ENCODE measurements at regions not wholly inside any gene's neighbourhood (a gene's known extent, or its start where the extent isn't known, plus 50 kb on each side); places are given as distances from the start of the nearest gene placed in this dataset.

- TF ChIP-seq CTCF (IDR thresholded peaks at IDR 0.05; ENCODE audit: insufficient read depth, low read length) (no peak), POLR2AphosphoS5 (IDR thresholded peaks at IDR 0.05; ENCODE audit: low read depth) (no peak), REST (IDR thresholded peaks at IDR 0.05; ENCODE audit: insufficient replicate concordance, low read depth) (no peak), SPI1 (IDR thresholded peaks at IDR 0.05; ENCODE audit: borderline replicate concordance, low read depth) (no peak), GABPA (IDR thresholded peaks at IDR 0.05; ENCODE audit: low read depth) (no peak)
- no peaks in the 10 kb centered on the region for H3K27me3 ChIP-seq (ENCODE audit: insufficient read depth, poor library complexity, severe bottlenecking)
- no peak overlapping the region for H3K27ac ChIP-seq (replicated peaks)
- no peak overlapping the region for H3K4me3 ChIP-seq (replicated peaks; ENCODE audit: insufficient read depth, low read length)
- no peak for DNase-seq (ENCODE audit: low read depth in 1 of 2, low spot score in 1 of 2)
Measured at GRCh38 chr9:135178498-135178897, 91.0 kb downstream of the OLFM1 start.

GRCh38 chr9:135179041-135179440 is 91.6 kb downstream of the OLFM1 start:
- H3K27ac ChIP-seq (replicated peaks) = no peak overlapping the region
- no peak for DNase-seq (ENCODE audit: low read depth in 1 of 2, low spot score in 1 of 2)
- H3K4me3 ChIP-seq (replicated peaks; ENCODE audit: insufficient read depth, low read length) = no peak overlapping the region
- TF ChIP-seq CTCF (IDR thresholded peaks at IDR 0.05; ENCODE audit: insufficient read depth, low read length) (no peak), REST (IDR thresholded peaks at IDR 0.05; ENCODE audit: insufficient replicate concordance, low read depth) (no peak), POLR2AphosphoS5 (IDR thresholded peaks at IDR 0.05; ENCODE audit: low read depth) (no peak), GABPA (IDR thresholded peaks at IDR 0.05; ENCODE audit: low read depth) (no peak), SPI1 (IDR thresholded peaks at IDR 0.05; ENCODE audit: borderline replicate concordance, low read depth) (no peak)
- no peaks in the 10 kb centered on the region for H3K27me3 ChIP-seq (ENCODE audit: insufficient read depth, poor library complexity, severe bottlenecking)

- Histone ChIP-seq H3K27ac (replicated peaks) (no peak overlapping the region), H3K4me3 (replicated peaks; ENCODE audit: insufficient read depth, low read length) (no peak overlapping the region), H3K27me3 (ENCODE audit: insufficient read depth, poor library complexity, severe bottlenecking) (no peaks in the 10 kb centered on the region)
- no peak for DNase-seq (ENCODE audit: low read depth in 1 of 2, low spot score in 1 of 2)
- TF ChIP-seq POLR2AphosphoS5 (IDR thresholded peaks at IDR 0.05; ENCODE audit: low read depth) (no peak), REST (IDR thresholded peaks at IDR 0.05; ENCODE audit: insufficient replicate concordance, low read depth) (no peak), CTCF (IDR thresholded peaks at IDR 0.05; ENCODE audit: insufficient read depth, low read length) (no peak), SPI1 (IDR thresholded peaks at IDR 0.05; ENCODE audit: borderline replicate concordance, low read depth) (no peak), GABPA (IDR thresholded peaks at IDR 0.05; ENCODE audit: low read depth) (no peak)
Measured at GRCh38 chr9:135179976-135180375, 92.5 kb downstream of the OLFM1 start.
